CD14-positive monocyte (primary cell): ENCODE measurements at regions not wholly inside any gene's neighbourhood (a gene's known extent, or its start where the extent isn't known, plus 50 kb on each side); places are given as distances from the start of the nearest gene placed in this dataset.

Experiments
- DNase-seq, 3 donors: peaks; one replicate each; pipeline ENCODE4 v3.0.0-alpha.2; 2011 to 2022
- H2AFZ ChIP-seq: 2 replicates; pipeline ENCODE4 v1.6.0; 2012; ENCODE audit warnings: mild to moderate bottlenecking, low read depth, low read length, inconsistent platforms; ENCODE audit not compliant: insufficient read depth, poor library complexity, severe bottlenecking
- H3K27ac ChIP-seq, 2 donors: 1 replicate in 1 of 2; 2 replicates in 1 of 2; pipeline ENCODE4 v1.5.1; 2012 to 2013; ENCODE audit warnings: low read length in 2 of 2, control low read depth in 1 of 2, inconsistent platforms in 1 of 2, low read depth in 1 of 2, mild to moderate bottlenecking in 1 of 2
- H3K27me3 ChIP-seq, 2 donors: one replicate each; pipeline versions ENCODE4 v1.6.0 to v1.6.1; 2011 to 2013; ENCODE audit warnings: low read length in 2 of 2; ENCODE audit not compliant: control insufficient read depth in 2 of 2, insufficient read depth in 2 of 2
- H3K36me3 ChIP-seq, 2 donors: replicated peaks in 1 of 2; 1 replicate in 1 of 2; 2 replicates in 1 of 2; pipeline versions ENCODE4 v1.5.1 to v1.6.1; 2012 to 2013; ENCODE audit warnings: low read length in 2 of 2, control low read depth in 1 of 2, inconsistent platforms in 1 of 2, mild to moderate bottlenecking in 1 of 2; ENCODE audit not compliant: insufficient read depth in 2 of 2, control insufficient read depth in 1 of 2
- H3K4me1 ChIP-seq, 2 donors: 1 replicate in 1 of 2; 2 replicates in 1 of 2; pipeline versions ENCODE4 v1.5.1 to v1.6.1; 2012 to 2013; ENCODE audit warnings: low read length in 2 of 2, control low read depth in 1 of 2, inconsistent platforms in 1 of 2, mild to moderate bottlenecking in 1 of 2, moderate library complexity in 1 of 2; ENCODE audit not compliant: insufficient read depth in 2 of 2, control insufficient read depth in 1 of 2
- H3K4me2 ChIP-seq: replicated peaks from 2 replicates; pipeline ENCODE3; 2012; ENCODE audit warnings: low read length, moderate library complexity, mild to moderate bottlenecking; ENCODE audit not compliant: poor library complexity, severe bottlenecking; ENCODE audit errors: extremely low read depth
- H3K4me3 ChIP-seq, 3 experiments: fragments of 200-600 bp in 1 of 3; sonication (generic) in 1 of 3; replicated peaks in 1 of 3; 1 replicate in 2 of 3; 2 replicates in 1 of 3; pipeline ENCODE4 v1.5.1; 2011 to 2013; ENCODE audit warnings: low read length in 3 of 3, mild to moderate bottlenecking in 3 of 3, control low read depth in 2 of 3, low read depth in 2 of 3, inconsistent platforms in 1 of 3, moderate library complexity in 1 of 3
- H3K79me2 ChIP-seq: 2 replicates; pipeline ENCODE4 v1.6.0; 2012; ENCODE audit warnings: mild to moderate bottlenecking, control low read depth, inconsistent platforms, low read length, moderate library complexity; ENCODE audit not compliant: insufficient read depth
- H3K9ac ChIP-seq: 2 replicates; pipeline ENCODE4 v1.6.0; 2017; ENCODE audit warnings: low read length, mild to moderate bottlenecking; ENCODE audit not compliant: insufficient read depth, poor library complexity, severe bottlenecking
- H3K9me3 ChIP-seq, 2 donors: replicated peaks in 1 of 2; 1 replicate in 1 of 2; 2 replicates in 1 of 2; pipeline versions ENCODE4 v1.5.1 to v1.6.1; 2012 to 2013; ENCODE audit warnings: low read length in 2 of 2, control low read depth in 1 of 2; ENCODE audit not compliant: control insufficient read depth in 1 of 2, insufficient read depth in 1 of 2
- H4K20me1 ChIP-seq: 2 replicates; pipeline ENCODE4 v1.6.0; 2012; ENCODE audit warnings: mild to moderate bottlenecking, low read length, control low read depth, moderate library complexity; ENCODE audit not compliant: insufficient read depth
- H3K27ac Mint-ChIP-seq, 7 donors: one replicate each; pipeline ENCODE4 v1.8.0; 2020; ENCODE audit warnings: mild to moderate bottlenecking in 7 of 7, mixed read lengths in 7 of 7, moderate library complexity in 6 of 7, inconsistent platforms in 2 of 7
- H3K27me3 Mint-ChIP-seq, 3 donors: one replicate each; pipeline ENCODE4 v1.8.0; 2021 to 2022; ENCODE audit warnings: low read depth in 3 of 3, mild to moderate bottlenecking in 3 of 3, mixed read lengths in 3 of 3, moderate library complexity in 3 of 3, inconsistent platforms in 1 of 3
- H3K36me3 Mint-ChIP-seq, 2 donors: one replicate each; pipeline ENCODE4 v1.8.0; 2020; ENCODE audit warnings: mixed read lengths in 2 of 2, inconsistent platforms in 1 of 2, mild to moderate bottlenecking in 1 of 2
- H3K4me1 Mint-ChIP-seq: one replicate; pipeline ENCODE4 v1.8.0; 2020; ENCODE audit warnings: mild to moderate bottlenecking, mixed read lengths
- H3K4me3 Mint-ChIP-seq, 2 donors: one replicate each; pipeline ENCODE4 v1.8.0; 2020; ENCODE audit warnings: mild to moderate bottlenecking in 2 of 2, mixed read lengths in 2 of 2, moderate library complexity in 1 of 2
- H3K9me3 Mint-ChIP-seq, 7 donors: one replicate each; pipeline ENCODE4 v1.8.0; 2020 to 2022; ENCODE audit warnings: mixed read lengths in 7 of 7, mild to moderate bottlenecking in 6 of 7, moderate library complexity in 6 of 7, inconsistent platforms in 2 of 7
- WGBS: methylation state at CpG from one replicate; pipeline ENCODE4 v1.1.5; 2013; ENCODE audit warnings: missing lambda C conversion rate; ENCODE audit not compliant: insufficient coverage; 5-methylcytosine and 5-hydroxymethylcytosine counted together
- intact Hi-C, 2 donors: fragments of 100-400 bp; cut with micrococcal nuclease; formaldehyde crosslinking; loops; one replicate each; pipeline versions ENCODE4 v1.15.0 to v1.15.1; 2023
- TF ChIP-seq, protein P1 (sequence below): fragments of 200-600 bp; IDR thresholded peaks from one replicate; pipeline ENCODE4 v1.8.0; 2022; ENCODE audit warnings: antibody characterized with exemption, mild to moderate bottlenecking

DNA sequence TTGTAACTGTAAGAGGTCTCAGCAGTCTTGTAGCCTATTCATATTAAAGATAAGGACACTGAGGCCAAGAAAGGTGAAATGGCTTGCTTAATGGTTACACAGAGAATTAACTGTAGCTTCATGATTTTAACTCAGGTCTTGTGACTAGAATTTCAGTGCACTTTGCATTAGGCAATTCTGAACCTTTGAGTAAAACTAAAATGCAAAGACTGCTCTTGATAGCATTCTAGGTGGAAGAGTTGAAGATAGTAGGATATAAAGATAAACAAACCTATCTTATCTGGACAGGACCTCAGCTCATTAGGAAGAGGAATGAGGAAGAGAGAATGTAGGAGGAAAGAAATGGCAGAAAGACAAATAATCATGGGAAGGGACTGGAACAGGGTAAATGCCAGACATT, 68.6 kb upstream of the RGL1 start:
- Mint-ChIP-seq H3K27ac (no peak overlapping the region), H3K36me3 (no peaks in the 10 kb centered on the region), H3K9me3 (peaks cover 0 to 2% (median 0%) of the 10 kb centered on the region in 7 donors), H3K4me3 (no peak overlapping the region), H3K4me1 (peaks cover 2% of the 10 kb centered on the region), H3K27me3 (peaks cover 0 to 3% (median 3%) of the 10 kb centered on the region in 3 donors)
- intact Hi-C loops, result no loop called here
- Histone ChIP-seq H3K79me2 (no peaks in the 10 kb centered on the region), H3K4me2 (no peak overlapping the region), H2AFZ (no peak overlapping the region), H4K20me1 (no peaks in the 10 kb centered on the region), H3K9ac (no peak overlapping the region), H3K27me3 (no peaks in the 10 kb centered on the region), H3K36me3 (no peaks in the 10 kb centered on the region), H3K9me3 (no peaks in the 10 kb centered on the region), H3K4me3 (no peak overlapping the region), H3K4me1 (no peaks in the 10 kb centered on the region), H3K27ac (no peak overlapping the region)
- DNase-seq, result no peak
- TF ChIP-seq, protein P1, sequence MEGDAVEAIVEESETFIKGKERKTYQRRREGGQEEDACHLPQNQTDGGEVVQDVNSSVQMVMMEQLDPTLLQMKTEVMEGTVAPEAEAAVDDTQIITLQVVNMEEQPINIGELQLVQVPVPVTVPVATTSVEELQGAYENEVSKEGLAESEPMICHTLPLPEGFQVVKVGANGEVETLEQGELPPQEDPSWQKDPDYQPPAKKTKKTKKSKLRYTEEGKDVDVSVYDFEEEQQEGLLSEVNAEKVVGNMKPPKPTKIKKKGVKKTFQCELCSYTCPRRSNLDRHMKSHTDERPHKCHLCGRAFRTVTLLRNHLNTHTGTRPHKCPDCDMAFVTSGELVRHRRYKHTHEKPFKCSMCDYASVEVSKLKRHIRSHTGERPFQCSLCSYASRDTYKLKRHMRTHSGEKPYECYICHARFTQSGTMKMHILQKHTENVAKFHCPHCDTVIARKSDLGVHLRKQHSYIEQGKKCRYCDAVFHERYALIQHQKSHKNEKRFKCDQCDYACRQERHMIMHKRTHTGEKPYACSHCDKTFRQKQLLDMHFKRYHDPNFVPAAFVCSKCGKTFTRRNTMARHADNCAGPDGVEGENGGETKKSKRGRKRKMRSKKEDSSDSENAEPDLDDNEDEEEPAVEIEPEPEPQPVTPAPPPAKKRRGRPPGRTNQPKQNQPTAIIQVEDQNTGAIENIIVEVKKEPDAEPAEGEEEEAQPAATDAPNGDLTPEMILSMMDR, result no peak

DNA sequence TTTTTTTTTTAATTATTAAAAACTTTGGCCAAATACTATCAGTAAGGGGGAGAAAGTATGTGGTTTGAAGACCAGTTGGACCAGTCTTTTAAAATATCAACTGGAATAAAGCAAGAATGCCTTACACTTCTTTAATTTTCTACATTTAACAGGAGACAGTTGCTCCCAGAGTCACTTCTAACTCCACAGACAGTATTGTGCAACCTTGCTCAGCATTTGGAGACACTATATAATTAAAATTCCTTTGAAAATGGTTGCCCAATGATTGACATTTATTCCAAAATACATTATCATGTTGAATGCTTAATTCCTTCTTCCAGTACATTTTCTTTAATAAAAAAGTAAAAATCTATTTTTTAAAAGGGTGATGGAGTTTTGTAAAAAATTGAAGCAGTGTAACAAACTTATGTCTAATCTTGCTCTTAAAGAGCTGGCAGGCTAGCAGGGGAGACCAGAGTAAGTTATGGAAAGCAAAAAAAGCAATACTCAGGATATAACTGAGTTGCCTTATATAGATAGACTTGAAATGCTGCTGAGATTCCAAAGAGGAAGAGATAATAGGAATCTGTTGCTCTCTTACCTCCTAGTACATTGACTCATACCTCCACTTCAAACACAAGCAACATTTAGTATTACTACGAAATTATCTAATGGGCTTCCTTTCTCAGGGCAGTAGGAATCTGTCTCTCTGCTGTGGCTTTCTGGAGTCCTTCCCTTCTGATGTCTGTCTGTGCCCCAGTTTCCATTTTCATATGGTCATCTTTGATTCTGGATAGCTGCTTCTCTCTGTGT, 69.7 kb upstream of the RGL1 start:
- H4K20me1 ChIP-seq, result no peaks in the 10 kb centered on the region
- no peak overlapping the region for H3K4me3 ChIP-seq
- peaks cover 2% of the 10 kb centered on the region for H3K4me1 Mint-ChIP-seq
- TF ChIP-seq, protein P1, result no peak
- no peaks in the 10 kb centered on the region for H3K4me1 ChIP-seq
- no peaks in the 10 kb centered on the region for H3K79me2 ChIP-seq
- H3K36me3 Mint-ChIP-seq, result no peaks in the 10 kb centered on the region
- H3K27me3 ChIP-seq, result no peaks in the 10 kb centered on the region
- intact Hi-C loops, result no loop called here
- H3K36me3 ChIP-seq, result no peaks in the 10 kb centered on the region
- DNase-seq, result peak in 1 of 3 donors; percentile 19
- no CpG with 5 or more reads among the region's 1 CpG for WGBS
- H3K27me3 Mint-ChIP-seq, result peaks cover 0 to 4% (median 3%) of the 10 kb centered on the region in 3 donors
- peaks cover 0 to 2% (median 0%) of the 10 kb centered on the region in 7 donors for H3K9me3 Mint-ChIP-seq
- H3K9me3 ChIP-seq, result no peaks in the 10 kb centered on the region
- H3K27ac Mint-ChIP-seq, result peak overlapping the region in 1 of 7 donors; percentile 63
- no peak overlapping the region for H3K4me2 ChIP-seq
- no peak overlapping the region for H3K4me3 Mint-ChIP-seq
- H3K27ac ChIP-seq, result no peak overlapping the region
- H2AFZ ChIP-seq, result no peak overlapping the region
- no peak overlapping the region for H3K9ac ChIP-seq
